NCI-H2227 treated with DMSO at 0.1 percent for 48 hours (cell line): ENCODE measurements at regions not wholly inside any gene's neighbourhood (a gene's known extent, or its start where the extent isn't known, plus 50 kb on each side); places are given as distances from the start of the nearest gene placed in this dataset.
"Not testable (repeated sequence)": the region's sequence is repeated elsewhere in the genome, so short reads cannot be mapped to it uniquely, and the experiment has no call there.

ENCODE experiments used
- DNase-seq: peaks from one replicate; lab custom pipeline; 2025; lab: John Stamatoyannopoulos, UW

- no peak for DNase-seq
Observed at GRCh38 chr6:50467931-50468330, 245.4 kb upstream of the TFAP2D start.

DNA sequence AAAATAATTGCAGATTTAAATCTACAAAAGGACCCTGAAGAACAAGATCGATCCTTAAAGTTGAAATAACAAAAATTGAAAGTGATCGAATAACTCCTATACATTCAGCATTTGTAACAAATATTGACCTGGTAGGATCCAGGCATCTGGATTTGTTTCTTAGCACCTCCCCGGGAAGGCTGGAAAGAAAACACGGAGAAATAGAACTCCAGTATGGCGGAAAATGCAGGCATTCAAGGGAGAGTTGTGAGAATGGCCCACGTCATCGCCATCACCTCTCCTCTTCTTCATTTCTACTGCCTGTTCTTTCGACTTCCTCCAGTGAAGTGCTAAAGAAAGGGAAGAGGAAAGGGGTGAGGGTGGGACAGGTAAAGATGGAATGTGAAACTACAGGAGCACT, 242.3 kb upstream of the TFAP2D start:
- no peak for DNase-seq

DNA sequence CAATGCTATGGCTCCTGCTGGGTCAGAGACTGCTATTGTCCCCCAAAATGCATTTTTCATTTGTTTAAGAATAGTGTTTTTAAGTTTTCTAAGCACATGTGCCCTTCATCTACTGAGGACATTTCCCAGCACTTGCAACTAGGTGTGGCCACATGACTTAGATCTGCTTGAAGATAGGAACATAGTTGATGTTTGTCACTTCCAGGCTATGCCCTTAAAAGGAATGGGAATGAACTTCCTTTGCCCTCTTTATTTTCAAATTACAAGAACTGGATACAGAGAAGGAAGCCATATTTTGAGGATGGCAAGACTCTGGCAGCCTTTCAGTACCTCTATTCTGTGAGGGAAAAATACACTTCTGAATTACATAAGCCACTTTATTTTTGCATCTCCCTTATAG, 203.0 kb upstream of the TFAP2D start:
- DNase-seq = no peak

- no peak for DNase-seq
Observed at GRCh38 chr6:50520326-50521266, 192.7 kb upstream of the TFAP2D start.

- DNase-seq = no peak
Observed at GRCh38 chr6:50524341-50524740, 189.0 kb upstream of the TFAP2D start.

GRCh38 chr6:50527985-50528384, 185.3 kb upstream of the TFAP2D start:
- no peak for DNase-seq

DNA sequence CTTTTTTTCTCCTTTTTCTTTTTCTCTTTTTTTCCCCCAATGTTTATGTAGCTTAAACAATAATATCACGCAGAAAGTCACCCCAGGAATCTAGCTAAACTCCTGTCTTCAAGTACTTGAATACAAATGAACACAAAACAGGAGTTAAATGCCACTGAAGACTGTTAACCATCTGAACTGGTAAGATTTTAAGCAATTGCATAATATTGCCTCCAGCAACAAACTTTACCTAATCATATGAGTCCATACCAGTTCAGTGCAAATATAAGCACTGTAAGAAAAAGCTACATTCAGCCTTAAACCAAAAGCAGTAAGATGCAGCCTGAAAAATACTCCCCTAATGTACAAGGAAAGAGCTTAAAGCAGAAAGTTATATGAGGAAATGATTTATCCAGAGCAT, 173.9 kb upstream of the TFAP2D start:
- no peak for DNase-seq

- no peak for DNase-seq
Observed at GRCh38 chr6:50541941-50542340, 171.4 kb upstream of the TFAP2D start.

DNA sequence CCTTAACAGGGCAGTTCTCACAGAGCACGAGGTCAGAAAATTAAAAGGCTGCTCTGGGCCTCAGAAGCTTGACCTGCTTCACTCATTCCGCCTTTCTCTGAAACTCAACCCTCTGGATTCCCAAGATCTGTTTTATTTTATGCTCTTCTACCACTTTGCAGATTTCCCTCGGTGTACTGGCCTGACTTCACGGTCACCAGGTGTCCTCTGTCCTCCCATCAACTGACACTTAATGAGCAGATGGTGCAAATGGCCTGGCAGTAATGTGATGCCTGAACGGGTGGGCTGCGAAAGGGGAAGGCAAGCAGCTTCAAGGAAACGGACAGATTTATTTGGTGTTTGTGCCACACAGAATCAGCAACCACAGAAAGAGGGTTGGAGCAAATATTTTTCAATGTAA, 169.7 kb upstream of the TFAP2D start:
- DNase-seq = no peak

GRCh38 chr6:50549026-50549425, 164.3 kb upstream of the TFAP2D start:
- DNase-seq = no peak

- no peak for DNase-seq
Observed at GRCh38 chr6:50549475-50549874, 163.9 kb upstream of the TFAP2D start.

- no peak for DNase-seq
Observed at GRCh38 chr6:50555982-50556381, 157.3 kb upstream of the TFAP2D start.

- DNase-seq = no peak
Observed at GRCh38 chr6:50565004-50565403, 148.3 kb upstream of the TFAP2D start.

- not testable (repeated sequence) for DNase-seq
Observed at GRCh38 chr6:50571230-50571629, 142.1 kb upstream of the TFAP2D start.

GRCh38 chr6:50585441-50586330, 127.6 kb upstream of the TFAP2D start:
- no peak for DNase-seq

DNA sequence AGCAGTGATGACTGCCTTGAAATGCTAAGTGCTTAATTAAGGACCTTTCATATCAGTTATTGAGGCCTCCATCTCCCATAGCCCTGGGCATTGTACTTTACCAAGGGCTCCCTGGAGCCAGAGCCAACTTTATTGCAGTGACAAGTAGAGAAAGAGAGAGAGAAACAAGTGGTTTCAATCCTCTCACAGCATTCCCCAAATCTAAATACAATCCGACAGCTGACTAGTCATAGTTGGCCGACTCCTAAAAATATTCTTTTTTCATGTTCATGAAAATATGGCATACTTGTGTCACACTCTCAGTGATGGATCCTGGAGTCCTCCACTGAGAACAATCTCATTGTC, 127.0 kb upstream of the TFAP2D start:
- no peak for DNase-seq

DNA sequence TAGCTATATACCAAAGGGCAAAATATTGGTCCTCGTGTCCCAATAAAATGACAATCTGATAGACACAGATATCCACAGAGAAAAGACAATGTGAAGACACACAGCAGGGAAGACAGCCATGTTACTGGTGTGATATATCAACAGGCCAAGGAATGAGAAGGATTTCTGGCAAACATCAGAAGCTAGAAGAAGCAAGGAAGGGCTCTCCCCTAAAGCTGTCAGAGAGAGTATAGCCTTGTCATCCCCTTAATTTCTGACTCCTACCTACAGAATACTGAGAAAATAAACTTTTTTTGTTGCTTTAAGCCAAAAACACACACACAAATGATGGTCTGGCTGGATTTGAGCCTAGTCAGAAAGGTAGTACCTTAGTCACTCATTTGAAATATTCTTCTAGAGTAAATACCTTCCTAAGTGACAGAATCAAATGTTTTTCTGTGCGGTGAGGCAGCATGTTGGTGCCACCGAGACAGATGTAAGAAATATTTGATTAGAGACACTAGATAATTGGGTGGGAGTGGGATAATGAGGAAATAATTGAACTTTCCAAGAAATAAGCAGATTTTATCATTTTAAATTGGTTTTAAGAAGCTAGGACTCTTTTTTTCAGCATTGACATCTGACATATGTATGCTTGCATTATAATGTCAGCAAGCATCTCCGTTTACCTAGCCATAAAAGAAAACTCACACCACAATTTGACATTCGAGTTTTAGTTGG, 123.4 kb upstream of the TFAP2D start:
- no peak for DNase-seq

DNA sequence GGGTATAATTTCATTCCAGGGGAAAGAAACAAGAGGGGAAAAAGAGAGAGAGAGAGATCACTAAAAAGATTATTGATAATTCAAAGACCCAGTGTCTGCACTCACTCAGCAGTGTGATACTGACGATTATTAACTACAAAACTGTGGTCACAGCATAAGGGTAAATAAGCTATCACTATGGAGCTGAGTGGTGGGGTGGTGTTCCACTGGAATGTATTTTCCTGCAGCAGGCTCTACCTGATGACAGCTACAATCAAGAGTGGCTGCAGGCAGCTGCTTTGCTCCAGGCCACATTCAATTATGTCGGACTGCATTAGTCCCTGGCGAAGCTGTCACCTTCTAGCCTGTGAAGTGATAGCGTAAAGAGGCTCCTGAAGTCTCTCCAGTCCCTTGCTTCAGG, 122.2 kb upstream of the TFAP2D start:
- no peak for DNase-seq

DNA sequence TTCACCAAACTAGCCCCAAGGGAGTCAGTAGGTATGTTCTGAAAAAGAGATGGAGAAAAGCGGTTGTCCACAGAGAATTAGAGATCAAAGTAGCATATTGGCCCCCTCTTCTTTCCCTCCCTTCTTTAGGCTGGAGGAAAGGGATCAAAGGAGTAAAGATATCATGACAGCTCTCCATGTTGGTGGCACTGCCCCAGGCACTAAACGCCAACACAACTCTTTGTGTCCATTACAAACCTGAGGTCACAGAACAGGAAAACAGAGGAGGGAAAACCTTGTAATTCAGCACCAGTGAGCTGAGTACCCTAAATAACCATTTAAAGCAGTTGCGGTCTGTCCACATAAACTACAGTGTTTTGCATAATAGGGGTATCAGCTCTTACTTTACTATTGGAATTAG, 113.0 kb upstream of the TFAP2D start:
- DNase-seq = no peak

DNA sequence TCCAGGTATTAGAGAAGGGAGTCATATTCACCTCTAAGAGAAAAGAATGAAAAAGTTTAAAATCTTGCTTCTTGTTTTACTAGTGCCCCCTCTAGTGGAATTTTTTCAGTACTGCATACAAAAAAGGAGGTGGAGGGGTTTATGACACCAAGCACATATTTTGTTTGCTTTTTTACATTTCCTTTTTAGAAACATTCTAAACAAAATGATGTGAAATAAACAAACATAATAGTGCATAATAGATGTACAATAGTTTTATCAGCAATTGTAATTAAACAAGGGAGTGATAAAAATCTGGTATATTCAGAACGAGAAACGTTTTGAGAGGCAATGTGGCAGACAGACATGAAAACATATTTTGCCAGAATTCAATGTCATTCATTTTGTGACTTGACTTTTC, 111.0 kb upstream of the TFAP2D start:
- DNase-seq = no peak

DNA sequence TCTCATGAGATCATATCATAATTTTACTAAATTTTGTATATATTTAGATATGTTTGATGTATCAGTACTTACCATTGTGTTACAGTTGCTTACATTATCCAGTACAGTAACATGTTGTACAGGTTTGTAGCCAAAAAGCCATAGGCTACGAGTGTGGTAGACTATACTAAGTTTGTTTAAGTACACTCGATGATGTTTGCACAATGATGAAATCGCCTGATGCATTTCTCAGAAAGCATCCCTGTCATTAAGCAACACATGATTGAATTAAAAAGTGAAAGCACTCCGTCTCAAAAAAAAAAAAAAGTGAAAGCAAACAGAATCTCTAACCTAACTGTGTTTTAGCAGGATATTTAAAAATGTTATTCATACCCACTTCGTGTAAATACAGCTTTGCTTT, 104.9 kb upstream of the TFAP2D start:
- no peak for DNase-seq

DNA sequence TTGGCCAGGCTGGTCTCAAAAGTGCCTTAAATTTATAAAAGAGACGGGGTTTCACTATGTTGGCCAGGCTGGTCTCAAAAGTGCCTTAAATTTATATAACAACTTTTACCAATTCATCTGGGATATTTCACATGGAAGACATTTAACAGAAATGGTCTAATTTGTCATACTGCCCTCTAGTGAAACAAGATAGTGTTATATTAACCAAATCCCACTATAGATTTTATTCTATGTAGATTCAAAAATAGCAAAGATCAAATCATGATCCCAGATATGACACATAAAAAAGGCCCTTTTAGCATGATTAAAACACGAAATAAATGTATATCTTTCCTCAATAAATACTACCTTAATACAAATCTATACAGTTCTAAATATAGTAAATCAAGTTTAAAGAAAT, 102.8 kb upstream of the TFAP2D start:
- DNase-seq = no peak

GRCh38 chr6:50635429-50635828, 77.9 kb upstream of the TFAP2D start:
- no peak for DNase-seq
